ENCODE measurements at regions not wholly inside any gene's neighbourhood (a gene's known extent, or its start where the extent isn't known, plus 50 kb on each side); places are given as distances from the start of the nearest gene placed in this dataset.

GRCh38 chr16:86771506-86772460 is 193.4 kb downstream of the FOXL1 start:
- no peak for TF ChIP-seq CTCF (IDR thresholded peaks at IDR 0.05)
- TF ChIP-seq TEAD4 (CRISPR knock-in tag; IDR thresholded peaks at IDR 0.05): no peak
- TF ChIP-seq USF2 (CRISPR knock-in tag; IDR thresholded peaks at IDR 0.05): no peak
- no peak for TF ChIP-seq ZNF219 (CRISPR knock-in tag; IDR thresholded peaks at IDR 0.05; ENCODE audit: borderline replicate concordance)
- no peak for TF ChIP-seq TCF7 (CRISPR knock-in tag; IDR thresholded peaks at IDR 0.05; ENCODE audit: low read depth)
- no peak for TF ChIP-seq ATF2 (CRISPR knock-in tag; IDR thresholded peaks at IDR 0.05; ENCODE audit: borderline replicate concordance, low read depth)
- no peak for TF ChIP-seq ZNF121 (CRISPR knock-in tag; IDR thresholded peaks at IDR 0.05)
- TF ChIP-seq ATF1 (CRISPR knock-in tag; IDR thresholded peaks at IDR 0.05): no peak
